DOHH2 (cell line): ENCODE measurements at regions not wholly inside any gene's neighbourhood (a gene's known extent, or its start where the extent isn't known, plus 50 kb on each side); places are given as distances from the start of the nearest gene placed in this dataset.

Experiments
- H3F3A ChIP-seq: fragments of 200-600 bp; sonication (generic), shearing (Covaris generic); 2 replicates; pipeline ENCODE4 v1.6.0; 2016; ENCODE audit warnings: antibody characterized with exemption, mild to moderate bottlenecking; ENCODE audit not compliant: control insufficient read depth, insufficient read depth
- H3K27ac ChIP-seq: fragments of 200-600 bp; sonication (generic); 2 replicates; pipeline ENCODE4 v1.5.1; 2014; ENCODE audit warnings: low read depth, mild to moderate bottlenecking, low read length, moderate library complexity
- H3K27me3 ChIP-seq: fragments of 200-600 bp; sonication (generic); 2 replicates; pipeline ENCODE4 v1.6.1; 2014; ENCODE audit warnings: mild to moderate bottlenecking, low read length, mixed read lengths; ENCODE audit not compliant: control insufficient read depth
- H3K36me3 ChIP-seq: fragments of 200-600 bp; sonication (generic); 2 replicates; pipeline ENCODE4 v1.6.1; 2014; ENCODE audit warnings: mild to moderate bottlenecking, low read length, moderate library complexity, mixed read lengths; ENCODE audit not compliant: control insufficient read depth
- H3K4me1 ChIP-seq: fragments of 200-600 bp; sonication (generic); 2 replicates; pipeline ENCODE4 v1.6.1; 2014; ENCODE audit warnings: mild to moderate bottlenecking, low read length, mixed read lengths; ENCODE audit not compliant: control insufficient read depth
- H3K4me2 ChIP-seq: fragments of 200-600 bp; sonication (generic); 2 replicates; pipeline ENCODE4 v1.6.0; 2014; ENCODE audit warnings: mild to moderate bottlenecking, low read length, moderate library complexity
- H3K4me3 ChIP-seq: fragments of 200-600 bp; sonication (generic); 2 replicates; pipeline ENCODE4 v1.5.1; 2014; ENCODE audit warnings: mild to moderate bottlenecking, low read length, mixed read lengths
- H3K79me2 ChIP-seq: fragments of 200-600 bp; sonication (generic); 2 replicates; pipeline ENCODE4 v1.6.1; 2014; ENCODE audit warnings: mild to moderate bottlenecking, low read length, mixed read lengths; ENCODE audit not compliant: control insufficient read depth
- H3K9me2 ChIP-seq: fragments of 200-600 bp; sonication (generic); replicated peaks from 2 replicates; pipeline ENCODE4 v1.6.1; 2014; ENCODE audit warnings: mild to moderate bottlenecking, low read length, mixed read lengths; ENCODE audit not compliant: control insufficient read depth
- H3K9me3 ChIP-seq: fragments of 200-600 bp; sonication (generic); 2 replicates; pipeline ENCODE4 v1.6.1; 2014; ENCODE audit warnings: antibody characterized with exemption, low read length, mixed read lengths; ENCODE audit not compliant: control insufficient read depth, insufficient read depth
- H4K20me1 ChIP-seq: fragments of 200-600 bp; sonication (generic); 2 replicates; pipeline ENCODE4 v1.6.0; 2014; ENCODE audit warnings: low read depth, mild to moderate bottlenecking, antibody characterized with exemption, low read length, moderate library complexity; ENCODE audit not compliant: control insufficient read depth, insufficient read depth
- CTCF ChIP-seq: fragments of 200-600 bp; sonication (generic); IDR thresholded peaks from one replicate; pipeline ENCODE4 v1.5.1; 2014; ENCODE audit warnings: antibody characterized with exemption, mild to moderate bottlenecking, low read depth, low read length; ENCODE audit not compliant: poor library complexity, severe bottlenecking
- EZH2phosphoT487 ChIP-seq: fragments of 200-600 bp; sonication (generic); IDR thresholded peaks from 2 replicates; pipeline ENCODE4 v1.6.1; 2017; ENCODE audit warnings: borderline replicate concordance, mild to moderate bottlenecking, antibody characterized with exemption, low read length, moderate library complexity, mixed read lengths

- H3F3A ChIP-seq = no peaks in the 10 kb centered on the region
- no peak overlapping the region for H3K27ac ChIP-seq
- no peaks in the 10 kb centered on the region for H4K20me1 ChIP-seq
- no peaks in the 10 kb centered on the region for H3K4me1 ChIP-seq
- no peaks in the 10 kb centered on the region for H3K9me2 ChIP-seq
- H3K4me2 ChIP-seq = no peak overlapping the region
- no peaks in the 10 kb centered on the region for H3K79me2 ChIP-seq
- H3K9me3 ChIP-seq = no peaks in the 10 kb centered on the region
- no peak for TF ChIP-seq CTCF
- no peak for TF ChIP-seq EZH2phosphoT487
- H3K4me3 ChIP-seq = no peak overlapping the region
- H3K27me3 ChIP-seq = no peaks in the 10 kb centered on the region
- H3K36me3 ChIP-seq = no peaks in the 10 kb centered on the region
Observed at GRCh38 chr1:105779727-105780126, 1276.7 kb upstream of the PRMT6 start.

GRCh38 chr1:105785021-105785420 lies 1271.5 kb upstream of the PRMT6 start:
- Histone ChIP-seq H4K20me1 (no peaks in the 10 kb centered on the region), H3F3A (no peaks in the 10 kb centered on the region), H3K4me3 (no peak overlapping the region), H3K79me2 (no peaks in the 10 kb centered on the region), H3K9me3 (no peaks in the 10 kb centered on the region), H3K27me3 (no peaks in the 10 kb centered on the region), H3K36me3 (no peaks in the 10 kb centered on the region), H3K27ac (no peak overlapping the region), H3K9me2 (no peaks in the 10 kb centered on the region), H3K4me2 (no peak overlapping the region), H3K4me1 (no peaks in the 10 kb centered on the region)
- TF ChIP-seq EZH2phosphoT487 = no peak
- TF ChIP-seq CTCF = no peak

- no peaks in the 10 kb centered on the region for H4K20me1 ChIP-seq
- H3K27me3 ChIP-seq = 0 out of 2 replicates have a peak, but pooled peaks cover 3% of the 10 kb centered on the region
- no peaks in the 10 kb centered on the region for H3K79me2 ChIP-seq
- no peak overlapping the region for H3K4me2 ChIP-seq
- no peaks in the 10 kb centered on the region for H3F3A ChIP-seq
- no peak for TF ChIP-seq EZH2phosphoT487
- TF ChIP-seq CTCF = peak; percentile 79
- no peak overlapping the region for H3K4me3 ChIP-seq
- H3K9me3 ChIP-seq = no peaks in the 10 kb centered on the region
- no peaks in the 10 kb centered on the region for H3K36me3 ChIP-seq
- H3K9me2 ChIP-seq = no peaks in the 10 kb centered on the region
- H3K4me1 ChIP-seq = no peaks in the 10 kb centered on the region
- H3K27ac ChIP-seq = no peak overlapping the region
Observed at GRCh38 chr1:105793536-105794146, 1262.8 kb upstream of the PRMT6 start.
